ENCODE measurements at regions not wholly inside any gene's neighbourhood (a gene's known extent, or its start where the extent isn't known, plus 50 kb on each side); places are given as distances from the start of the nearest gene placed in this dataset.

DNA sequence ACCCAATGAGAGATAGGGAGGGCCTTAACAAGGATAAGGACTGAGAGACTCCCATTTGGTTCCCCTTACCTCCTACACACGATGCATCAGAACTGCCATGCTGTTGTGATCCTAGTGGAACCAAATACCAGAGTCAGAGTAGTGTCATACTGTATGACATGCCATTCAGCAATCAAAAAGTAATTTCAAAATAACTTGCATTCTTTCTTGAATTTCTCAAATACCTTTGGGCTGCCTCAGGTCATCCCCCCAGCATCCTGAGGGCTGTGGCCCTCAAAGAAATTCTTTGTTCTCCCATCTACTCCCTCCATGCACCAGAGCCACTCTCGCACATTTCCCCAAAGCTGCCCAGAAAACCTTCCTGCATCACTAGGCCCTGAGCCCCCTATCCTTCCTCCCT lies 68.9 kb upstream of the PPP2R3A start:
- no peak for TF ChIP-seq CTCF (IDR thresholded peaks at IDR 0.05; ENCODE audit: poor library complexity, severe bottlenecking)
- DNase-seq (ENCODE audit: low spot score) (no peak), ATAC-seq (ENCODE audit: low read depth) (peak; percentile 83)
- Histone ChIP-seq H3K4me1 (ENCODE audit: insufficient read depth, poor library complexity, severe bottlenecking) (peaks cover 3% of the 10 kb centered on the region), H3K4me3 (ENCODE audit: severe bottlenecking) (no peak overlapping the region), H3K27ac (ENCODE audit: poor library complexity, severe bottlenecking) (peak overlapping the region; percentile 13), H3K27me3 (ENCODE audit: insufficient read depth, poor library complexity, severe bottlenecking) (peaks cover 3% of the 10 kb centered on the region), H3K36me3 (ENCODE audit: low read depth) (no peaks in the 10 kb centered on the region), H3K9me3 (ENCODE audit: severe bottlenecking) (no peaks in the 10 kb centered on the region)

GRCh38 chr3:135897715-135898114 lies 67.8 kb upstream of the PPP2R3A start:
- TF ChIP-seq CTCF (IDR thresholded peaks at IDR 0.05; ENCODE audit: poor library complexity, severe bottlenecking): no peak
- peaks cover 3% of the 10 kb centered on the region for H3K27me3 ChIP-seq (ENCODE audit: insufficient read depth, poor library complexity, severe bottlenecking)
- no peaks in the 10 kb centered on the region for H3K9me3 ChIP-seq (ENCODE audit: severe bottlenecking)
- H3K36me3 ChIP-seq (ENCODE audit: low read depth): no peaks in the 10 kb centered on the region
- DNase-seq (ENCODE audit: low spot score) (no peak), ATAC-seq (ENCODE audit: low read depth) (no peak)
- no peak overlapping the region for H3K4me3 ChIP-seq (ENCODE audit: severe bottlenecking)
- H3K27ac ChIP-seq (ENCODE audit: poor library complexity, severe bottlenecking): no peak overlapping the region
- peaks cover 3% of the 10 kb centered on the region for H3K4me1 ChIP-seq (ENCODE audit: insufficient read depth, poor library complexity, severe bottlenecking)

- Histone ChIP-seq H3K27me3 (ENCODE audit: insufficient read depth, poor library complexity, severe bottlenecking) (peaks cover 3% of the 10 kb centered on the region), H3K9me3 (ENCODE audit: severe bottlenecking) (no peaks in the 10 kb centered on the region), H3K36me3 (ENCODE audit: low read depth) (no peaks in the 10 kb centered on the region), H3K4me1 (ENCODE audit: insufficient read depth, poor library complexity, severe bottlenecking) (peaks cover 3% of the 10 kb centered on the region), H3K27ac (ENCODE audit: poor library complexity, severe bottlenecking) (no peak overlapping the region), H3K4me3 (ENCODE audit: severe bottlenecking) (no peak overlapping the region)
- TF ChIP-seq CTCF (IDR thresholded peaks at IDR 0.05; ENCODE audit: poor library complexity, severe bottlenecking): no peak
- no peak for DNase-seq (ENCODE audit: low spot score)
- ATAC-seq (ENCODE audit: low read depth): no peak
These were observed 66.8 kb upstream of the PPP2R3A start for GRCh38 chr3:135898774-135899173.

DNA sequence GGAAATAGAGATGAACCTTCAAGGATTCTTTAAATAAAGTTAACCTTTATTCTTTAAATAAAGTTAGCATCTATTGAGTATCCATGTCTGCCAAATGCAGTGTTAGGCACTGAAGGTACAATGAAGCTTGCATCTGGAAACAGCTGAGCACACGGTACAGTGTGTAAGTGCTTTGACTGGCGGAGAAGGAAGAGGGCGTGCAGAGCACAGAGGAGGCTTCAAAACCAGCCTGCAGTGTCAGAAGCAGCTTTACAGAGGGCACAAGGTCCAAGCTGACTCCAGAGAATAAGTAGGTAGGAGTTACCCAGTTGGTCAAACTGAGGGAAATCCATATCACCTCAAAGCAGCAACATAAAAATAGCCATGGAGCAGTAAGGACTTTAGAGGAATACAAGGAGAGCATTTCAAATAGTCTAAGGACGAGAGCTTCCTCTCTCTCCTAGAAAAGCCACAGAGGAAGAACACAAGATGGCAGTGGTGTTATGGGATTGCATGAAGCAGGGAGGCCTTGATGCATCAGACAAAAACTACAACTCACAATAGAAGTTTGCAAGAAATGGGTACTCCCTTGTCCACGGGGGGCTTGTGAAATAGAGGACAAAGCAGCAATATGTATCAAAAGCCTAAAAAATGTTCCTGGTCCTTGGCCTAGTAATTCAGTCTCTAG lies 60.3 kb upstream of the PPP2R3A start:
- DNase-seq (ENCODE audit: low spot score): no peak
- no peak for ATAC-seq (ENCODE audit: low read depth)

More for the DNA sequence above, 60.3 kb upstream of the PPP2R3A start:
- peak; percentile 43 for TF ChIP-seq CTCF (IDR thresholded peaks at IDR 0.05; ENCODE audit: poor library complexity, severe bottlenecking)
- H3K27ac ChIP-seq (ENCODE audit: poor library complexity, severe bottlenecking): no peak overlapping the region
- H3K27me3 ChIP-seq (ENCODE audit: insufficient read depth, poor library complexity, severe bottlenecking): no peaks in the 10 kb centered on the region
- peaks cover 13% of the 10 kb centered on the region for H3K4me1 ChIP-seq (ENCODE audit: insufficient read depth, poor library complexity, severe bottlenecking)
- H3K9me3 ChIP-seq (ENCODE audit: severe bottlenecking): no peaks in the 10 kb centered on the region
- no peaks in the 10 kb centered on the region for H3K36me3 ChIP-seq (ENCODE audit: low read depth)
- H3K4me3 ChIP-seq (ENCODE audit: severe bottlenecking): no peak overlapping the region

Data from RWPE2 (cell line).